Stomach (tissue), 4 donors: ENCODE measurements at regions not wholly inside any gene's neighbourhood (a gene's known extent, or its start where the extent isn't known, plus 50 kb on each side); places are given as distances from the start of the nearest gene placed in this dataset.

Experiments
- CTCF ChIP-seq, 7 experiments: fragments of 450-650 bp in 4 of 7; fragments of 200-600 bp in 3 of 7; sonication (generic) in 3 of 7; IDR thresholded peaks; one replicate each; pipeline ENCODE4 v1.5.1; 2016 to 2019; ENCODE audit warnings: antibody characterized with exemption in 7 of 7, control low read depth in 2 of 7, mild to moderate bottlenecking in 1 of 7
- EP300 ChIP-seq: sonication (generic); formaldehyde crosslinking; IDR thresholded peaks from one replicate; pipeline ENCODE4 v1.6.1; 2017; ENCODE audit warnings: antibody characterized with exemption

GRCh38 chr5:172579403-172579990 is 61.6 kb upstream of the NEURL1B start:
- no peak for TF ChIP-seq CTCF (IDR thresholded peaks at IDR 0.05)
- no peak for TF ChIP-seq EP300
